BE2C (cell line): ENCODE measurements at regions not wholly inside any gene's neighbourhood (a gene's known extent, or its start where the extent isn't known, plus 50 kb on each side); places are given as distances from the start of the nearest gene placed in this dataset.

Experiments used
- DNase-seq: peaks from one replicate; pipeline ENCODE4 v3.0.0-alpha.2; 2020
- H3K27me3 ChIP-seq: fragments of 250-450 bp; sonication (Bioruptor Pico); 2 replicates; pipeline ENCODE4 v1.5.1; 2020; ENCODE audit warnings: mild to moderate bottlenecking
- H3K36me3 ChIP-seq: fragments of 250-450 bp; sonication (Bioruptor Pico); 2 replicates; pipeline ENCODE4 v1.5.1; 2020; ENCODE audit warnings: mild to moderate bottlenecking
- H3K4me1 ChIP-seq: fragments of 250-450 bp; sonication (Bioruptor Pico); 2 replicates; pipeline ENCODE4 v1.5.1; 2020
- H3K4me3 ChIP-seq: 2 replicates; pipeline ENCODE4 v1.5.1; 2011; ENCODE audit warnings: low read depth, low read length
- H3K9me3 ChIP-seq: fragments of 250-450 bp; sonication (Bioruptor Pico); 2 replicates; pipeline ENCODE4 v1.5.1; 2020
- CTCF ChIP-seq: IDR thresholded peaks from 2 replicates; pipeline ENCODE4 v1.5.1; 2012; ENCODE audit warnings: mild to moderate bottlenecking, low read depth, low read length

DNA sequence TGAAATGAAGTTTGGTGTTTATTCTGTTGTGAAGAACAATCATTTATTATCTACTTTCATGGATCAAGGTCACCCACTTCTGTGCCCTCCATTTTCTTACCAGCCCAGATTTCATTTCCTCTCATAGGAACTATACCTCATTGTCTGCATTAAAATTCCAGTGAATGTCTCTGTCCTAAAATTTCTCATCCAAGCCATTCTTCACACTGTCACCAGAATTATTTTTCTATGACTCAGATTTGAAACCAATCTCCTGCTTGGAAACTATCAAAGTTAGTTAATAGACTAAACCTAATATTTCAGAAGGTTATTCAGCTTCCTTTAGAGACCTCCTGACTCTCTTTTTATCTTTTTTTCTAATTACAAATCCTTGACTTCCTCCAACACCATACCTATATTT, 364.1 kb upstream of the CBLB start:
- no peaks in the 10 kb centered on the region for H3K27me3 ChIP-seq
- DNase-seq = no peak

GRCh38 chr3:106239195-106239697, 370.4 kb upstream of the CBLB start:
- Histone ChIP-seq H3K27me3 (no peaks in the 10 kb centered on the region), H3K4me1 (no peaks in the 10 kb centered on the region), H3K36me3 (no peaks in the 10 kb centered on the region), H3K4me3 (no peak overlapping the region), H3K9me3 (no peaks in the 10 kb centered on the region)
- no peak for TF ChIP-seq CTCF
- no peak for DNase-seq

More for the DNA sequence above, 364.1 kb upstream of the CBLB start:
- Histone ChIP-seq H3K9me3 (no peaks in the 10 kb centered on the region), H3K36me3 (no peaks in the 10 kb centered on the region), H3K4me3 (no peak overlapping the region), H3K4me1 (no peaks in the 10 kb centered on the region)
- TF ChIP-seq CTCF = no peak

- H3K4me3 ChIP-seq = no peak overlapping the region
- DNase-seq = no peak
- H3K4me1 ChIP-seq = no peaks in the 10 kb centered on the region
- TF ChIP-seq CTCF = no peak
- H3K27me3 ChIP-seq = no peaks in the 10 kb centered on the region
- H3K36me3 ChIP-seq = no peaks in the 10 kb centered on the region
- no peaks in the 10 kb centered on the region for H3K9me3 ChIP-seq
Observed at GRCh38 chr3:106241593-106241992, 372.8 kb upstream of the CBLB start.

DNA sequence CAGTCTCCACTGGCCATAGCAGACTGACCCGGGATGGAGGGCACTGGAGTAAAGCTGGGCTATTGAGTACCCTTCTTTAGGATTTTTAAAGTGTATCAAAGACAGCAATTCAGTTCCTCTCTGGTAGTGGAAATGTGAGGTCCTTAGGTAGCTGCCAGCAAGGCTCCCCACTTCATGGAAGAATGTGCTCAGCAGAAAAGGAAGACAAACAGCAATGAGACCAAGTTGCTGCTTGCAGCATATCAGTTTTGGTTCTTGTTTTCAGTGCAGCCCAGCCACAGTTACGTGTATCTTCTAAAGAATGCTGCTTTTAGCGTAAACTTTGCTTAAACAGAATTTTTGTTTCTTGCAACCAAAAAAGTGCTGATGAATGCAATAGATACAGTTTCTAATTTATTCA, 374.0 kb upstream of the CBLB start:
- Histone ChIP-seq H3K4me3 (no peak overlapping the region), H3K9me3 (no peaks in the 10 kb centered on the region), H3K36me3 (no peaks in the 10 kb centered on the region), H3K4me1 (no peaks in the 10 kb centered on the region), H3K27me3 (no peaks in the 10 kb centered on the region)
- no peak for TF ChIP-seq CTCF
- no peak for DNase-seq

- DNase-seq = no peak
- Histone ChIP-seq H3K36me3 (no peaks in the 10 kb centered on the region), H3K27me3 (no peaks in the 10 kb centered on the region), H3K9me3 (no peaks in the 10 kb centered on the region), H3K4me3 (no peak overlapping the region), H3K4me1 (no peaks in the 10 kb centered on the region)
- TF ChIP-seq CTCF = no peak
Observed at GRCh38 chr3:106245400-106245799, 376.6 kb upstream of the CBLB start.

DNA sequence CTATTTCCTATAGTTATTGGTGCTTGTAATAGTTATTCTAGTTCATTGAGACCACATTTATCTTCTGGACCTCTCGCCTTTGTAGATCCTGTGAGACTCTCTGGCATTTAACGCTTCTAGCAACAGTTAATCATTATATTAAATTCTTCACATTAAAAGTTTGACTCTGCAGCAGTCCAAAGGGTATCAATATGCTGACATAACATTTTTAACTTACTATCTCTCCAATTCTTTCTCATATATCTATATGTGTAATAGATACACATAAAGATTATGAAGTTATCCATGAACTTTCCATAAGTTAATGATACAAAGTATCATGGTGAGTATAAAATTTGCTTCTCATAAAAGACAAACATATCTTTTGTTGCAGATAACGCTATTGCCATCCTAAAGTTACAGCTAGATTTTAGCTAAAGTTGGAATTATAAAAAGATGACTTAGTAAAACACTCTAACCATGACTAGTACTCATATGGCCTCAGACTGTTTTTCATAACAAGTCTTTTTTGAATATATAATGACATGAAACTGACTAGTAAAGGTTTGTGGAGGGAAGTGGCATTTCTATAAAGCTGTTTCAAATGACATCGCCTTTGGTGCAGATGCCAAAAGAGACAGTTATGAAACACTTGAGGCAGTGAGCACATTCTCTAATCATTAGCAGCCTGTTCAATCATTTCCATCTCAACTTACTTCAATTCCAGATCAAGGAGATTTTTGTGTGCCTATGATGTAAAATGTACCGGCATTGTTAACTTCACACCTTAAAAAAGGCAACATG, 379.3 kb upstream of the CBLB start:
- no peaks in the 10 kb centered on the region for H3K36me3 ChIP-seq
- no peaks in the 10 kb centered on the region for H3K9me3 ChIP-seq
- no peaks in the 10 kb centered on the region for H3K4me1 ChIP-seq
- TF ChIP-seq CTCF = no peak
- DNase-seq = no peak
- no peak overlapping the region for H3K4me3 ChIP-seq
- H3K27me3 ChIP-seq = no peaks in the 10 kb centered on the region
